Suprapubic skin (tissue), 4 donors: ENCODE measurements at regions not wholly inside any gene's neighbourhood (a gene's known extent, or its start where the extent isn't known, plus 50 kb on each side); places are given as distances from the start of the nearest gene placed in this dataset.
"Not testable (repeated sequence)": the region's sequence is repeated elsewhere in the genome, so short reads cannot be mapped to it uniquely, and the experiment has no call there.

ENCODE experiments used
- DNase-seq, 2 donors: peaks; one replicate each; pipeline ENCODE4 v3.0.0-alpha.2; 2019; ENCODE audit warnings: low spot score in 2 of 2
- H3K27ac ChIP-seq: fragments of 200-600 bp; sonication (generic); one replicate; pipeline ENCODE4 v1.5.1; 2019
- H3K27me3 ChIP-seq: fragments of 200-600 bp; sonication (generic); one replicate; pipeline ENCODE4 v1.5.1; 2019
- H3K36me3 ChIP-seq: fragments of 200-600 bp; sonication (generic); one replicate; pipeline ENCODE4 v1.5.1; 2019
- H3K4me1 ChIP-seq: fragments of 200-600 bp; sonication (generic); one replicate; pipeline ENCODE4 v1.5.1; 2019
- H3K4me3 ChIP-seq: fragments of 200-600 bp; sonication (generic); one replicate; pipeline ENCODE4 v1.5.1; 2019; ENCODE audit warnings: mild to moderate bottlenecking
- H3K9me3 ChIP-seq: fragments of 200-600 bp; sonication (generic); one replicate; pipeline ENCODE4 v1.5.1; 2019
- CTCF ChIP-seq, 2 donors: fragments of 200-600 bp in 1 of 2; fragments of 450-650 bp in 1 of 2; sonication (generic) in 1 of 2; IDR thresholded peaks; one replicate each; pipeline ENCODE4 v1.5.1; 2016 to 2019; ENCODE audit warnings: antibody characterized with exemption in 2 of 2, mild to moderate bottlenecking in 1 of 2, moderate library complexity in 1 of 2
- EP300 ChIP-seq: sonication (generic); formaldehyde crosslinking; IDR thresholded peaks from one replicate; pipeline ENCODE4 v1.6.1; 2017; ENCODE audit warnings: antibody characterized with exemption
- POLR2A ChIP-seq, 2 donors: fragments of 450-650 bp; IDR thresholded peaks; one replicate each; pipeline ENCODE4 v1.6.1; 2017; ENCODE audit warnings: antibody characterized with exemption in 2 of 2, mild to moderate bottlenecking in 2 of 2, moderate library complexity in 2 of 2
- POLR2AphosphoS5 ChIP-seq, 3 donors: sonication (generic); formaldehyde crosslinking; IDR thresholded peaks; one replicate each; pipeline ENCODE4 v1.6.1; 2017; ENCODE audit warnings: antibody characterized with exemption in 3 of 3
- WGBS: methylation state at CpG from one replicate; pipeline ENCODE4 v1.1.5; 2018; 5-methylcytosine and 5-hydroxymethylcytosine counted together

- no peaks in the 10 kb centered on the region for H3K9me3 ChIP-seq
- H3K27ac ChIP-seq: no peak overlapping the region
- H3K4me1 ChIP-seq: peaks cover 16% of the 10 kb centered on the region
- WGBS: 97% methylated on average over 7 of the region's 8 CpGs
- TF ChIP-seq EP300 (no peak), POLR2A (IDR thresholded peaks at IDR 0.05) (no peak), CTCF (IDR thresholded peaks at IDR 0.05) (no peak), POLR2AphosphoS5 (IDR thresholded peaks at IDR 0.05) (no peak)
- no peaks in the 10 kb centered on the region for H3K27me3 ChIP-seq
- DNase-seq: peak in 1 of 2 donors; percentile 24
- no peak overlapping the region for H3K4me3 ChIP-seq
- H3K36me3 ChIP-seq: no peaks in the 10 kb centered on the region
These were observed 116.6 kb upstream of the TNRC6C start for GRCh38 chr17:77841742-77842527.

- no peak for TF ChIP-seq CTCF (IDR thresholded peaks at IDR 0.05)
- TF ChIP-seq POLR2A (IDR thresholded peaks at IDR 0.05): no peak
- no peak for TF ChIP-seq POLR2AphosphoS5 (IDR thresholded peaks at IDR 0.05)
- TF ChIP-seq EP300: no peak
- H3K27ac ChIP-seq: no peak overlapping the region
- WGBS: 69% methylated on average over 10 of the region's 10 CpGs
- no peaks in the 10 kb centered on the region for H3K27me3 ChIP-seq
- H3K4me3 ChIP-seq: no peak overlapping the region
- no peaks in the 10 kb centered on the region for H3K9me3 ChIP-seq
- H3K4me1 ChIP-seq: peaks cover 16% of the 10 kb centered on the region
- no peak for DNase-seq
- no peaks in the 10 kb centered on the region for H3K36me3 ChIP-seq
These were observed 115.9 kb upstream of the TNRC6C start for GRCh38 chr17:77842528-77843147.

GRCh38 chr17:77843255-77843895 is 115.1 kb upstream of the TNRC6C start:
- not testable (repeated sequence) for H3K4me3 ChIP-seq, DNase-seq, H3K27ac ChIP-seq, H3K27me3 ChIP-seq, H3K9me3 ChIP-seq, H3K36me3 ChIP-seq
- 65% methylated on average over 12 of the region's 13 CpGs for WGBS
- H3K4me1 ChIP-seq: peaks cover 16% of the 10 kb centered on the region

DNA sequence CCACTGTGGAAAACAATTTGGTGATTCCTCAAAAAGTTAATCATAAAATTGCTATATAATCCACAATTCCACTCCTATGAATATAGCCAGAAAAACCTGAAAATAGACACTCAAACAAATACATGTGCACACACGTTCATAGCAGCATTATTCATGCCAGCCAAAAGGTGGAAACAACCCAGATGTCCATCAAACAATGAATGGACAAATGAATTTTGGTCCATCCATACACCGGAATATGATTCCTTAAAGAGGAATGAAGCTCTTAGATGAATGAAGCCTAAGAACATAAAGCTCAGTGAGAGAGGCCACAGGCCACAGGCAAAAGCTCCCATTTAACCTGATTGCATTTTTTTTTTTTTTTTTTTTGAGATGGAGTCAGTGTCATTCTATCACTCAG is 114.6 kb upstream of the TNRC6C start:
- no peak overlapping the region for H3K27ac ChIP-seq
- H3K27me3 ChIP-seq: no peaks in the 10 kb centered on the region
- H3K4me3 ChIP-seq: no peak overlapping the region
- peaks cover 16% of the 10 kb centered on the region for H3K4me1 ChIP-seq
- 65% methylated on average over 2 of the region's 2 CpGs for WGBS
- no peaks in the 10 kb centered on the region for H3K9me3 ChIP-seq
- no peak for DNase-seq
- no peaks in the 10 kb centered on the region for H3K36me3 ChIP-seq
- TF ChIP-seq EP300 (no peak), POLR2A (IDR thresholded peaks at IDR 0.05) (no peak), POLR2AphosphoS5 (IDR thresholded peaks at IDR 0.05) (no peak), CTCF (IDR thresholded peaks at IDR 0.05) (no peak)

GRCh38 chr17:77844681-77845080 is 113.8 kb upstream of the TNRC6C start:
- Histone ChIP-seq H3K4me1 (peaks cover 16% of the 10 kb centered on the region), H3K27ac (no peak overlapping the region), H3K9me3 (no peaks in the 10 kb centered on the region), H3K36me3 (no peaks in the 10 kb centered on the region), H3K27me3 (no peaks in the 10 kb centered on the region), H3K4me3 (no peak overlapping the region)
- DNase-seq: no peak
- 90% methylated on average over 11 of the region's 11 CpGs for WGBS
- TF ChIP-seq CTCF (IDR thresholded peaks at IDR 0.05) (no peak), EP300 (no peak), POLR2AphosphoS5 (IDR thresholded peaks at IDR 0.05) (no peak), POLR2A (IDR thresholded peaks at IDR 0.05) (no peak)
